ENCODE measurements at regions not wholly inside any gene's neighbourhood (a gene's known extent, or its start where the extent isn't known, plus 50 kb on each side); places are given as distances from the start of the nearest gene placed in this dataset.

- no peak for TF ChIP-seq POLR2A (IDR thresholded peaks at IDR 0.05; ENCODE audit: low read depth)
- TF ChIP-seq, protein P1, sequence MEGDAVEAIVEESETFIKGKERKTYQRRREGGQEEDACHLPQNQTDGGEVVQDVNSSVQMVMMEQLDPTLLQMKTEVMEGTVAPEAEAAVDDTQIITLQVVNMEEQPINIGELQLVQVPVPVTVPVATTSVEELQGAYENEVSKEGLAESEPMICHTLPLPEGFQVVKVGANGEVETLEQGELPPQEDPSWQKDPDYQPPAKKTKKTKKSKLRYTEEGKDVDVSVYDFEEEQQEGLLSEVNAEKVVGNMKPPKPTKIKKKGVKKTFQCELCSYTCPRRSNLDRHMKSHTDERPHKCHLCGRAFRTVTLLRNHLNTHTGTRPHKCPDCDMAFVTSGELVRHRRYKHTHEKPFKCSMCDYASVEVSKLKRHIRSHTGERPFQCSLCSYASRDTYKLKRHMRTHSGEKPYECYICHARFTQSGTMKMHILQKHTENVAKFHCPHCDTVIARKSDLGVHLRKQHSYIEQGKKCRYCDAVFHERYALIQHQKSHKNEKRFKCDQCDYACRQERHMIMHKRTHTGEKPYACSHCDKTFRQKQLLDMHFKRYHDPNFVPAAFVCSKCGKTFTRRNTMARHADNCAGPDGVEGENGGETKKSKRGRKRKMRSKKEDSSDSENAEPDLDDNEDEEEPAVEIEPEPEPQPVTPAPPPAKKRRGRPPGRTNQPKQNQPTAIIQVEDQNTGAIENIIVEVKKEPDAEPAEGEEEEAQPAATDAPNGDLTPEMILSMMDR (IDR thresholded peaks at IDR 0.05): no peak
Measured at GRCh38 chr9:86768020-86768419, 179.3 kb downstream of the GAS1 start.

All from esophagus muscularis mucosa (tissue), 3 donors.